GM23338 (cell line): ENCODE measurements at regions not wholly inside any gene's neighbourhood (a gene's known extent, or its start where the extent isn't known, plus 50 kb on each side); places are given as distances from the start of the nearest gene placed in this dataset.

Experiments used
- ATAC-seq: fragments of 200-7000 bp; cut with Tn5 transposase; 3 replicates; pipeline ENCODE4 v1.9.1; 2020
- DNase-seq: peaks from one replicate; pipeline ENCODE4 v3.0.0-alpha.2; 2015; ENCODE audit warnings: low spot score
- H2AFZ ChIP-seq: fragments of 200-600 bp; sonication (generic); 2 replicates; pipeline ENCODE4 v1.8.0; 2016; ENCODE audit warnings: antibody characterized with exemption, mild to moderate bottlenecking, moderate library complexity
- H3F3A ChIP-seq: fragments of 200-600 bp; sonication (generic); replicated peaks from 2 replicates; pipeline ENCODE4 v1.8.0; 2017; ENCODE audit warnings: antibody characterized with exemption, mixed run types, low read depth
- H3K27ac ChIP-seq: fragments of 200-600 bp; sonication (generic); 2 replicates; pipeline ENCODE4 v1.6.1; 2016; ENCODE audit warnings: low read depth
- H3K27me3 ChIP-seq: fragments of 200-600 bp; sonication (generic); 2 replicates; pipeline ENCODE4 v1.8.0; 2016; ENCODE audit warnings: mild to moderate bottlenecking, mixed run types, moderate library complexity; ENCODE audit not compliant: insufficient read depth
- H3K36me3 ChIP-seq: fragments of 200-600 bp; sonication (generic); 2 replicates; pipeline ENCODE4 v1.8.0; 2016; ENCODE audit warnings: mild to moderate bottlenecking; ENCODE audit not compliant: insufficient read depth
- H3K4me1 ChIP-seq: fragments of 200-600 bp; sonication (generic); 2 replicates; pipeline ENCODE4 v1.8.0; 2016; ENCODE audit warnings: mild to moderate bottlenecking, moderate library complexity; ENCODE audit not compliant: insufficient read depth
- H3K4me2 ChIP-seq: fragments of 200-600 bp; sonication (generic); 2 replicates; pipeline ENCODE4 v1.7.1; 2017; ENCODE audit warnings: mixed run types
- H3K4me3 ChIP-seq: fragments of 200-600 bp; sonication (generic); 2 replicates; pipeline ENCODE4 v1.6.1; 2016; ENCODE audit warnings: mixed run types
- H3K79me2 ChIP-seq: fragments of 200-600 bp; sonication (generic); replicated peaks from 2 replicates; pipeline ENCODE4 v1.8.0; 2017; ENCODE audit warnings: mild to moderate bottlenecking; ENCODE audit not compliant: insufficient read depth
- H3K9me2 ChIP-seq: fragments of 200-600 bp; sonication (generic); 2 replicates; pipeline ENCODE4 v1.8.0; 2017; ENCODE audit not compliant: insufficient read depth
- H4K20me1 ChIP-seq: fragments of 200-600 bp; sonication (generic); replicated peaks from 2 replicates; pipeline ENCODE4 v1.8.0; 2017; ENCODE audit warnings: mild to moderate bottlenecking; ENCODE audit not compliant: insufficient read depth
- H3K27ac Mint-ChIP-seq: 2 replicates; pipeline ENCODE4 v1.8.0; 2020; ENCODE audit warnings: inconsistent platforms, mild to moderate bottlenecking, moderate library complexity, mixed read lengths
- H3K27me3 Mint-ChIP-seq: 3 replicates; pipeline ENCODE4 v1.8.0; 2022; ENCODE audit warnings: low read depth, mild to moderate bottlenecking, moderate library complexity, mixed read lengths, inconsistent platforms; ENCODE audit not compliant: insufficient read depth, poor library complexity
- H3K36me3 Mint-ChIP-seq: 3 replicates; pipeline ENCODE4 v1.8.0; 2021; ENCODE audit warnings: low read depth, mild to moderate bottlenecking, inconsistent platforms, moderate library complexity, mixed read lengths
- H3K4me1 Mint-ChIP-seq: 3 replicates; pipeline ENCODE4 v1.8.0; 2020; ENCODE audit warnings: mild to moderate bottlenecking, inconsistent platforms, mixed read lengths
- H3K4me3 Mint-ChIP-seq: 3 replicates; pipeline ENCODE4 v1.8.0; 2021; ENCODE audit warnings: moderate library complexity, mild to moderate bottlenecking, inconsistent platforms, mixed read lengths
- H3K9me3 Mint-ChIP-seq: 3 replicates; pipeline ENCODE4 v1.8.0; 2020; ENCODE audit warnings: moderate library complexity, mild to moderate bottlenecking, inconsistent platforms, mixed read lengths
- CREB1 ChIP-seq: fragments of 250-450 bp; sonication (Bioruptor Pico); IDR thresholded peaks from 2 replicates; pipeline ENCODE4 v1.5.0; 2020; ENCODE audit warnings: low read depth, mild to moderate bottlenecking, moderate library complexity
- EZH2 ChIP-seq: fragments of 200-600 bp; sonication (generic); IDR thresholded peaks from one replicate; pipeline ENCODE4 v1.8.0; 2017; ENCODE audit warnings: antibody characterized with exemption, mild to moderate bottlenecking, low read depth; ENCODE audit not compliant: unreplicated experiment
- EZH2phosphoT487 ChIP-seq: fragments of 200-600 bp; sonication (generic); IDR thresholded peaks from one replicate; pipeline ENCODE4 v1.8.1; 2018; ENCODE audit warnings: antibody characterized with exemption; ENCODE audit not compliant: unreplicated experiment
- NANOG ChIP-seq: IDR thresholded peaks from 2 replicates; pipeline ENCODE4 v1.6.1; 2016; ENCODE audit warnings: antibody characterized with exemption, borderline replicate concordance
- STAT1 ChIP-seq: IDR thresholded peaks from one replicate; pipeline ENCODE4 v1.6.1; 2016; ENCODE audit warnings: antibody characterized with exemption; ENCODE audit not compliant: unreplicated experiment
- ZNF114 ChIP-seq: fragments of 250-450 bp; sonication (Bioruptor Pico); IDR thresholded peaks from 2 replicates; pipeline ENCODE4 v1.5.0; 2020; ENCODE audit warnings: mild to moderate bottlenecking, moderate library complexity
- ZNF331 ChIP-seq: fragments of 250-450 bp; sonication (Bioruptor Pico); IDR thresholded peaks from 2 replicates; pipeline ENCODE4 v1.5.0; 2020; ENCODE audit warnings: low read depth, mild to moderate bottlenecking, moderate library complexity
- TF ChIP-seq, protein P1 (sequence below): IDR thresholded peaks from 2 replicates; pipeline ENCODE4 v1.6.1; 2016; ENCODE audit warnings: antibody characterized with exemption
- TF ChIP-seq, protein P2 (sequence below): IDR thresholded peaks from one replicate; pipeline ENCODE4 v1.6.1; 2018; ENCODE audit warnings: antibody characterized with exemption; ENCODE audit not compliant: unreplicated experiment
- TF ChIP-seq, protein P3 (sequence below): fragments of 250-450 bp; sonication (Bioruptor Pico); IDR thresholded peaks from 2 replicates; pipeline ENCODE4 v1.5.0; 2020; ENCODE audit warnings: mild to moderate bottlenecking, moderate library complexity
- TF ChIP-seq, protein P4 (sequence below), 2 experiments: fragments of 200-600 bp in 1 of 2; sonication (generic) in 1 of 2; conservative IDR thresholded peaks; 2 replicates each; pipeline versions ENCODE4 v1.5.1 to v1.6.1; 2016 to 2017; ENCODE audit warnings: antibody characterized with exemption in 2 of 2, low read depth in 2 of 2, mild to moderate bottlenecking in 2 of 2, moderate library complexity in 1 of 2

DNA sequence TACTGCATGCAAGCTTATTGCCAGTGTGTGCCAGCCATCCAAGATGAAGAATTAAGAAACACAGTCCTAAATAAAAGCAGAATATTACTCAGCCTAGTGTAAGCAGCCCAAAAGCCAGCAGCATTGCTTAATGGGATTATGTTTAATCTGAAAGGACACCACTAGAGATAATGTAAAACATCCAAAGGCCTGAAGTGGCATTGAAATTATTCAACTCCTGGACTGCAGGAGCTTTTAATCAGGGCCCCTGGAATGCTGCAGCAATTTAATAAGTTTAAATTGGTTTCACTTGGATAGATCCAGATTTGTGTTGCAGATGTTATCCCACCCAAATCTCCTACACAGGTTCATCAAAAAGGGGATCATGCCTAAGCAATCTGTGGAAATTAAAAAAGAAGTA lies 193.0 kb downstream of the C12orf50 start (continued):
- TF ChIP-seq, protein P1, sequence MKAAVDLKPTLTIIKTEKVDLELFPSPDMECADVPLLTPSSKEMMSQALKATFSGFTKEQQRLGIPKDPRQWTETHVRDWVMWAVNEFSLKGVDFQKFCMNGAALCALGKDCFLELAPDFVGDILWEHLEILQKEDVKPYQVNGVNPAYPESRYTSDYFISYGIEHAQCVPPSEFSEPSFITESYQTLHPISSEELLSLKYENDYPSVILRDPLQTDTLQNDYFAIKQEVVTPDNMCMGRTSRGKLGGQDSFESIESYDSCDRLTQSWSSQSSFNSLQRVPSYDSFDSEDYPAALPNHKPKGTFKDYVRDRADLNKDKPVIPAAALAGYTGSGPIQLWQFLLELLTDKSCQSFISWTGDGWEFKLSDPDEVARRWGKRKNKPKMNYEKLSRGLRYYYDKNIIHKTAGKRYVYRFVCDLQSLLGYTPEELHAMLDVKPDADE, result no peak
- TF ChIP-seq NANOG (no peak), STAT1 (no peak), EZH2phosphoT487 (no peak), EZH2 (no peak), CREB1 (CRISPR knock-in tag) (no peak), ZNF331 (no peak)
- TF ChIP-seq, protein P2, sequence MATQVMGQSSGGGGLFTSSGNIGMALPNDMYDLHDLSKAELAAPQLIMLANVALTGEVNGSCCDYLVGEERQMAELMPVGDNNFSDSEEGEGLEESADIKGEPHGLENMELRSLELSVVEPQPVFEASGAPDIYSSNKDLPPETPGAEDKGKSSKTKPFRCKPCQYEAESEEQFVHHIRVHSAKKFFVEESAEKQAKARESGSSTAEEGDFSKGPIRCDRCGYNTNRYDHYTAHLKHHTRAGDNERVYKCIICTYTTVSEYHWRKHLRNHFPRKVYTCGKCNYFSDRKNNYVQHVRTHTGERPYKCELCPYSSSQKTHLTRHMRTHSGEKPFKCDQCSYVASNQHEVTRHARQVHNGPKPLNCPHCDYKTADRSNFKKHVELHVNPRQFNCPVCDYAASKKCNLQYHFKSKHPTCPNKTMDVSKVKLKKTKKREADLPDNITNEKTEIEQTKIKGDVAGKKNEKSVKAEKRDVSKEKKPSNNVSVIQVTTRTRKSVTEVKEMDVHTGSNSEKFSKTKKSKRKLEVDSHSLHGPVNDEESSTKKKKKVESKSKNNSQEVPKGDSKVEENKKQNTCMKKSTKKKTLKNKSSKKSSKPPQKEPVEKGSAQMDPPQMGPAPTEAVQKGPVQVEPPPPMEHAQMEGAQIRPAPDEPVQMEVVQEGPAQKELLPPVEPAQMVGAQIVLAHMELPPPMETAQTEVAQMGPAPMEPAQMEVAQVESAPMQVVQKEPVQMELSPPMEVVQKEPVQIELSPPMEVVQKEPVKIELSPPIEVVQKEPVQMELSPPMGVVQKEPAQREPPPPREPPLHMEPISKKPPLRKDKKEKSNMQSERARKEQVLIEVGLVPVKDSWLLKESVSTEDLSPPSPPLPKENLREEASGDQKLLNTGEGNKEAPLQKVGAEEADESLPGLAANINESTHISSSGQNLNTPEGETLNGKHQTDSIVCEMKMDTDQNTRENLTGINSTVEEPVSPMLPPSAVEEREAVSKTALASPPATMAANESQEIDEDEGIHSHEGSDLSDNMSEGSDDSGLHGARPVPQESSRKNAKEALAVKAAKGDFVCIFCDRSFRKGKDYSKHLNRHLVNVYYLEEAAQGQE, result no peak

DNA sequence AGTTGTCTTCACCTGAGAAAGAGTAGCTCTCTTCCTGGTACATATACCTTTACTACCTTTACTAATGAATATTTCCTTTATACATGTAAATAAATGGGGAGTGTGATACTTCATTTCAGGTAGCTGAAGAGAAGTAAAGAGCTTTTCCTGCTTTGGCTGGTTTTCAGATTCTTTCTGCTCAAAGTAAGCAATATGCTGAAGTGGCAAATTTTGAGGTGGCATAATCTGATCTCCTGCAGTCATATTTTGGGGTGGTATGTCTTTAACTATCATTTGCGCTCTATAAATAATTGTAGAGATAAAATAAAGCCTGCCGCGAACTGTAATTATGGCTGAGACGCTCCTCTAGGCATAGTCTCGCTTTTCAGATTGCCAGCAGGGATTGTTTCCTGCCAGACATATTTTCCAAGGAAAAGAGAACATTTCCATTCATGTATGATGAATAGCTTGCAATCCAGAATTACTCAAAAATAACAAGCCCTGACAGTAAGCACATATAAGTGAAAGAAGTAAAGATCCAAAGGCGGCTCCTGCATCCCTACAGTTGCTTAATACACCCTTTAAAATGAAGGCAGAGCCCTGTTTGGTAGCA lies 200.7 kb downstream of the C12orf50 start:
- no peaks in the 10 kb centered on the region for H3K36me3 Mint-ChIP-seq
- no peak for ATAC-seq
- TF ChIP-seq, protein P3, sequence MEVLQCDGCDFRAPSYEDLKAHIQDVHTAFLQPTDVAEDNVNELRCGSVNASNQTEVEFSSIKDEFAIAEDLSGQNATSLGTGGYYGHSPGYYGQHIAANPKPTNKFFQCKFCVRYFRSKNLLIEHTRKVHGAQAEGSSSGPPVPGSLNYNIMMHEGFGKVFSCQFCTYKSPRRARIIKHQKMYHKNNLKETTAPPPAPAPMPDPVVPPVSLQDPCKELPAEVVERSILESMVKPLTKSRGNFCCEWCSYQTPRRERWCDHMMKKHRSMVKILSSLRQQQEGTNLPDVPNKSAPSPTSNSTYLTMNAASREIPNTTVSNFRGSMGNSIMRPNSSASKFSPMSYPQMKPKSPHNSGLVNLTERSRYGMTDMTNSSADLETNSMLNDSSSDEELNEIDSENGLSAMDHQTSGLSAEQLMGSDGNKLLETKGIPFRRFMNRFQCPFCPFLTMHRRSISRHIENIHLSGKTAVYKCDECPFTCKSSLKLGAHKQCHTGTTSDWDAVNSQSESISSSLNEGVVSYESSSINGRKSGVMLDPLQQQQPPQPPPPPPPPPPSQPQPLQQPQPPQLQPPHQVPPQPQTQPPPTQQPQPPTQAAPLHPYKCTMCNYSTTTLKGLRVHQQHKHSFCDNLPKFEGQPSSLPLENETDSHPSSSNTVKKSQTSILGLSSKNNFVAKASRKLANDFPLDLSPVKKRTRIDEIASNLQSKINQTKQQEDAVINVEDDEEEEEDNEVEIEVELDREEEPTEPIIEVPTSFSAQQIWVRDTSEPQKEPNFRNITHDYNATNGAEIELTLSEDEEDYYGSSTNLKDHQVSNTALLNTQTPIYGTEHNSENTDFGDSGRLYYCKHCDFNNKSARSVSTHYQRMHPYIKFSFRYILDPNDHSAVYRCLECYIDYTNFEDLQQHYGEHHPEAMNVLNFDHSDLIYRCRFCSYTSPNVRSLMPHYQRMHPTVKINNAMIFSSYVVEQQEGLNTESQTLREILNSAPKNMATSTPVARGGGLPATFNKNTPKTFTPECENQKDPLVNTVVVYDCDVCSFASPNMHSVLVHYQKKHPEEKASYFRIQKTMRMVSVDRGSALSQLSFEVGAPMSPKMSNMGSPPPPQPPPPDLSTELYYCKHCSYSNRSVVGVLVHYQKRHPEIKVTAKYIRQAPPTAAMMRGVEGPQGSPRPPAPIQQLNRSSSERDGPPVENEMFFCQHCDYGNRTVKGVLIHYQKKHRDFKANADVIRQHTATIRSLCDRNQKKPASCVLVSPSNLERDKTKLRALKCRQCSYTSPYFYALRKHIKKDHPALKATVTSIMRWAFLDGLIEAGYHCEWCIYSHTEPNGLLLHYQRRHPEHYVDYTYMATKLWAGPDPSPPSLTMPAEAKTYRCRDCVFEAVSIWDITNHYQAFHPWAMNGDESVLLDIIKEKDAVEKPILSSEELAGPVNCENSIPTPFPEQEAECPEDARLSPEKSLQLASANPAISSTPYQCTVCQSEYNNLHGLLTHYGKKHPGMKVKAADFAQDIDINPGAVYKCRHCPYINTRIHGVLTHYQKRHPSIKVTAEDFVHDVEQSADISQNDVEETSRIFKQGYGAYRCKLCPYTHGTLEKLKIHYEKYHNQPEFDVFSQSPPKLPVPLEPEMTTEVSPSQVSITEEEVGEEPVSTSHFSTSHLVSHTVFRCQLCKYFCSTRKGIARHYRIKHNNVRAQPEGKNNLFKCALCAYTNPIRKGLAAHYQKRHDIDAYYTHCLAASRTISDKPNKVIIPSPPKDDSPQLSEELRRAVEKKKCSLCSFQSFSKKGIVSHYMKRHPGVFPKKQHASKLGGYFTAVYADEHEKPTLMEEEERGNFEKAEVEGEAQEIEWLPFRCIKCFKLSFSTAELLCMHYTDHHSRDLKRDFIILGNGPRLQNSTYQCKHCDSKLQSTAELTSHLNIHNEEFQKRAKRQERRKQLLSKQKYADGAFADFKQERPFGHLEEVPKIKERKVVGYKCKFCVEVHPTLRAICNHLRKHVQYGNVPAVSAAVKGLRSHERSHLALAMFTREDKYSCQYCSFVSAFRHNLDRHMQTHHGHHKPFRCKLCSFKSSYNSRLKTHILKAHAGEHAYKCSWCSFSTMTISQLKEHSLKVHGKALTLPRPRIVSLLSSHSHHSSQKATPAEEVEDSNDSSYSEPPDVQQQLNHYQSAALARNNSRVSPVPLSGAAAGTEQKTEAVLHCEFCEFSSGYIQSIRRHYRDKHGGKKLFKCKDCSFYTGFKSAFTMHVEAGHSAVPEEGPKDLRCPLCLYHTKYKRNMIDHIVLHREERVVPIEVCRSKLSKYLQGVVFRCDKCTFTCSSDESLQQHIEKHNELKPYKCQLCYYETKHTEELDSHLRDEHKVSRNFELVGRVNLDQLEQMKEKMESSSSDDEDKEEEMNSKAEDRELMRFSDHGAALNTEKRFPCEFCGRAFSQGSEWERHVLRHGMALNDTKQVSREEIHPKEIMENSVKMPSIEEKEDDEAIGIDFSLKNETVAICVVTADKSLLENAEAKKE (CRISPR knock-in tag), result no peak
- TF ChIP-seq, protein P4, sequence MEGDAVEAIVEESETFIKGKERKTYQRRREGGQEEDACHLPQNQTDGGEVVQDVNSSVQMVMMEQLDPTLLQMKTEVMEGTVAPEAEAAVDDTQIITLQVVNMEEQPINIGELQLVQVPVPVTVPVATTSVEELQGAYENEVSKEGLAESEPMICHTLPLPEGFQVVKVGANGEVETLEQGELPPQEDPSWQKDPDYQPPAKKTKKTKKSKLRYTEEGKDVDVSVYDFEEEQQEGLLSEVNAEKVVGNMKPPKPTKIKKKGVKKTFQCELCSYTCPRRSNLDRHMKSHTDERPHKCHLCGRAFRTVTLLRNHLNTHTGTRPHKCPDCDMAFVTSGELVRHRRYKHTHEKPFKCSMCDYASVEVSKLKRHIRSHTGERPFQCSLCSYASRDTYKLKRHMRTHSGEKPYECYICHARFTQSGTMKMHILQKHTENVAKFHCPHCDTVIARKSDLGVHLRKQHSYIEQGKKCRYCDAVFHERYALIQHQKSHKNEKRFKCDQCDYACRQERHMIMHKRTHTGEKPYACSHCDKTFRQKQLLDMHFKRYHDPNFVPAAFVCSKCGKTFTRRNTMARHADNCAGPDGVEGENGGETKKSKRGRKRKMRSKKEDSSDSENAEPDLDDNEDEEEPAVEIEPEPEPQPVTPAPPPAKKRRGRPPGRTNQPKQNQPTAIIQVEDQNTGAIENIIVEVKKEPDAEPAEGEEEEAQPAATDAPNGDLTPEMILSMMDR (conservative IDR thresholded peaks at IDR 0.05; ENCODE audit: low read depth in 2 of 2), result no peak
- TF ChIP-seq CREB1 (CRISPR knock-in tag), result no peak
- TF ChIP-seq ZNF331, result no peak
- no peak for TF ChIP-seq ZNF114 (CRISPR knock-in tag)
- TF ChIP-seq EZH2phosphoT487, result no peak
- TF ChIP-seq, protein P1, result no peak

More for the DNA sequence above, 200.7 kb downstream of the C12orf50 start:
- no peak overlapping the region for H3K4me3 ChIP-seq
- H3K4me2 ChIP-seq, result no peak overlapping the region
- no peak overlapping the region for H3K27ac ChIP-seq
- no peak overlapping the region for H2AFZ ChIP-seq
- no peaks in the 10 kb centered on the region for H3K79me2 ChIP-seq
- no peak for DNase-seq
- no peaks in the 10 kb centered on the region for H3K9me2 ChIP-seq
- no peak overlapping the region for H3K27ac Mint-ChIP-seq
- H3K27me3 ChIP-seq, result no peaks in the 10 kb centered on the region
- H3K4me1 ChIP-seq, result no peaks in the 10 kb centered on the region
- no peaks in the 10 kb centered on the region for H3K4me1 Mint-ChIP-seq
- H3K27me3 Mint-ChIP-seq, result no peaks in the 10 kb centered on the region
- no peaks in the 10 kb centered on the region for H3F3A ChIP-seq
- no peak overlapping the region for H3K4me3 Mint-ChIP-seq
- no peaks in the 10 kb centered on the region for H3K36me3 ChIP-seq
- no peaks in the 10 kb centered on the region for H4K20me1 ChIP-seq
- no peaks in the 10 kb centered on the region for H3K9me3 Mint-ChIP-seq
